Neural cell (in vitro differentiated cells): ENCODE measurements at regions not wholly inside any gene's neighbourhood (a gene's known extent, or its start where the extent isn't known, plus 50 kb on each side); places are given as distances from the start of the nearest gene placed in this dataset.

Experiments used
- H2AFZ ChIP-seq: fragments of 200-600, 300-800 bp; sonication (generic), shearing (Covaris generic); 2 replicates; pipeline ENCODE4 v1.6.0; 2014; ENCODE audit warnings: low read depth, mild to moderate bottlenecking, antibody characterized with exemption, low read length, moderate library complexity
- H3F3A ChIP-seq: fragments of 200-600 bp; shearing (Covaris generic); 2 replicates; pipeline ENCODE4 v1.6.1; 2016; ENCODE audit warnings: mild to moderate bottlenecking, moderate library complexity, mixed read lengths, antibody characterized with exemption, low read length; ENCODE audit not compliant: insufficient read depth, poor library complexity, severe bottlenecking
- H3K27ac ChIP-seq: fragments of 200-600, 300-800 bp; sonication (generic), shearing (Covaris generic); 2 replicates; pipeline ENCODE4 v1.5.1; 2014; ENCODE audit warnings: mild to moderate bottlenecking, low read length, moderate library complexity
- H3K27me3 ChIP-seq: fragments of 300-800, 200-600 bp; sonication (generic), shearing (Covaris generic); 2 replicates; pipeline ENCODE4 v1.6.0; 2014; ENCODE audit warnings: mild to moderate bottlenecking, low read depth, low read length, moderate library complexity; ENCODE audit not compliant: insufficient read depth
- H3K36me3 ChIP-seq: fragments of 300-800, 200-600 bp; sonication (generic), shearing (Covaris generic); 2 replicates; pipeline ENCODE4 v1.5.1; 2014; ENCODE audit warnings: mild to moderate bottlenecking, antibody characterized with exemption, low read length, moderate library complexity; ENCODE audit not compliant: insufficient read depth
- H3K4me2 ChIP-seq: fragments of 300-800, 200-600 bp; sonication (generic), shearing (Covaris generic); 2 replicates; pipeline ENCODE4 v1.6.0; 2014; ENCODE audit warnings: mild to moderate bottlenecking, low read length
- H3K4me3 ChIP-seq: fragments of 300-800, 200-600 bp; sonication (generic), shearing (Covaris generic); 2 replicates; pipeline ENCODE4 v1.5.1; 2014; ENCODE audit warnings: mild to moderate bottlenecking, low read length, moderate library complexity
- H3K79me2 ChIP-seq: fragments of 200-600 bp; shearing (Covaris generic); replicated peaks from 2 replicates; pipeline ENCODE4 v1.6.0; 2014; ENCODE audit warnings: mild to moderate bottlenecking, low read length, moderate library complexity; ENCODE audit not compliant: insufficient read depth
- H3K9ac ChIP-seq: fragments of 300-800, 200-600 bp; sonication (generic), shearing (Covaris generic); 2 replicates; pipeline ENCODE4 v1.6.1; 2016; ENCODE audit warnings: mild to moderate bottlenecking, low read length, mixed read lengths
- H3K9me2 ChIP-seq: fragments of 200-600 bp; shearing (Covaris generic); 2 replicates; pipeline ENCODE4 v1.6.1; 2016; ENCODE audit warnings: mild to moderate bottlenecking, low read length, mixed read lengths; ENCODE audit not compliant: insufficient read depth
- H3K9me3 ChIP-seq: fragments of 200-600, 300-800 bp; sonication (generic), shearing (Covaris generic); 2 replicates; pipeline ENCODE4 v1.6.1; 2016; ENCODE audit warnings: mild to moderate bottlenecking, mixed run types, low read length, moderate library complexity, mixed read lengths
- H4K20me1 ChIP-seq: fragments of 200-600 bp; shearing (Covaris generic); 2 replicates; pipeline ENCODE4 v1.6.1; 2016; ENCODE audit warnings: mild to moderate bottlenecking, mixed run types; ENCODE audit not compliant: insufficient read depth
- CTCF ChIP-seq: fragments of 450-650 bp; IDR thresholded peaks from 2 replicates; pipeline ENCODE4 v1.5.1; 2014; ENCODE audit warnings: antibody characterized with exemption, mild to moderate bottlenecking, moderate library complexity; ENCODE audit not compliant: poor library complexity, severe bottlenecking
- EP300 ChIP-seq: fragments of 450-650 bp; conservative IDR thresholded peaks from 2 replicates; pipeline ENCODE4 v1.6.1; 2014; ENCODE audit warnings: antibody characterized with exemption, mild to moderate bottlenecking, moderate library complexity; ENCODE audit not compliant: poor library complexity, severe bottlenecking
- EZH2 ChIP-seq: fragments of 200-600, 300-800 bp; shearing (Covaris generic), sonication (generic); IDR thresholded peaks from 2 replicates; pipeline ENCODE4 v1.6.1; 2014; ENCODE audit warnings: antibody characterized with exemption, low read length, borderline replicate concordance, mild to moderate bottlenecking; ENCODE audit not compliant: insufficient read depth, poor library complexity, severe bottlenecking
- MXI1 ChIP-seq: fragments of 450-650 bp; conservative IDR thresholded peaks from 2 replicates; pipeline ENCODE4 v1.6.1; 2014; ENCODE audit warnings: antibody characterized with exemption, mild to moderate bottlenecking; ENCODE audit not compliant: poor library complexity, severe bottlenecking
- POLR2AphosphoS5 ChIP-seq: IDR thresholded peaks from 2 replicates; pipeline ENCODE4 v1.6.1; 2012
- RAD21 ChIP-seq: fragments of 450-650 bp; conservative IDR thresholded peaks from 2 replicates; pipeline ENCODE4 v1.6.1; 2014; ENCODE audit warnings: antibody characterized with exemption, mild to moderate bottlenecking, moderate library complexity
- REST ChIP-seq: IDR thresholded peaks from 2 replicates; pipeline ENCODE4 v1.6.1; 2012; ENCODE audit warnings: borderline replicate concordance
- SMC3 ChIP-seq: fragments of 450-650 bp; conservative IDR thresholded peaks from 2 replicates; pipeline ENCODE4 v1.6.1; 2014; ENCODE audit warnings: antibody characterized with exemption, mild to moderate bottlenecking, moderate library complexity; ENCODE audit not compliant: poor library complexity
- TAF1 ChIP-seq: IDR thresholded peaks from 2 replicates; pipeline ENCODE4 v1.6.1; 2012; ENCODE audit warnings: low read depth

GRCh38 chr9:108783326-108783725 is 72.5 kb downstream of the ACTL7B start:
- no peaks in the 10 kb centered on the region for H4K20me1 ChIP-seq
- H3K4me3 ChIP-seq = no peak overlapping the region
- no peaks in the 10 kb centered on the region for H3K9me3 ChIP-seq
- no peak overlapping the region for H2AFZ ChIP-seq
- H3F3A ChIP-seq = no peaks in the 10 kb centered on the region
- no peak overlapping the region for H3K4me2 ChIP-seq
- no peaks in the 10 kb centered on the region for H3K36me3 ChIP-seq
- no peaks in the 10 kb centered on the region for H3K79me2 ChIP-seq
- no peaks in the 10 kb centered on the region for H3K9me2 ChIP-seq
- H3K9ac ChIP-seq = no peak overlapping the region
- H3K27ac ChIP-seq = no peak overlapping the region
- TF ChIP-seq POLR2AphosphoS5 = no peak
- TF ChIP-seq MXI1 = no peak
- no peak for TF ChIP-seq TAF1
- no peak for TF ChIP-seq EZH2
- TF ChIP-seq SMC3 = no peak
- TF ChIP-seq EP300 = no peak
- H3K27me3 ChIP-seq = no peaks in the 10 kb centered on the region

- no peaks in the 10 kb centered on the region for H3K36me3 ChIP-seq
- H3K4me3 ChIP-seq = no peak overlapping the region
- H3K27me3 ChIP-seq = no peaks in the 10 kb centered on the region
- no peak overlapping the region for H3K27ac ChIP-seq
- no peaks in the 10 kb centered on the region for H3K9me2 ChIP-seq
- H3K9me3 ChIP-seq = no peaks in the 10 kb centered on the region
- TF ChIP-seq POLR2AphosphoS5 (no peak), EZH2 (no peak), RAD21 (no peak), EP300 (no peak), MXI1 (no peak), SMC3 (no peak), REST (no peak), TAF1 (no peak)
- no peak overlapping the region for H3K9ac ChIP-seq
- no peaks in the 10 kb centered on the region for H4K20me1 ChIP-seq
- H3K4me2 ChIP-seq = no peak overlapping the region
- H2AFZ ChIP-seq = no peak overlapping the region
- H3F3A ChIP-seq = no peaks in the 10 kb centered on the region
- no peaks in the 10 kb centered on the region for H3K79me2 ChIP-seq
Observed at GRCh38 chr9:108780942-108781734, 74.6 kb downstream of the ACTL7B start.

DNA sequence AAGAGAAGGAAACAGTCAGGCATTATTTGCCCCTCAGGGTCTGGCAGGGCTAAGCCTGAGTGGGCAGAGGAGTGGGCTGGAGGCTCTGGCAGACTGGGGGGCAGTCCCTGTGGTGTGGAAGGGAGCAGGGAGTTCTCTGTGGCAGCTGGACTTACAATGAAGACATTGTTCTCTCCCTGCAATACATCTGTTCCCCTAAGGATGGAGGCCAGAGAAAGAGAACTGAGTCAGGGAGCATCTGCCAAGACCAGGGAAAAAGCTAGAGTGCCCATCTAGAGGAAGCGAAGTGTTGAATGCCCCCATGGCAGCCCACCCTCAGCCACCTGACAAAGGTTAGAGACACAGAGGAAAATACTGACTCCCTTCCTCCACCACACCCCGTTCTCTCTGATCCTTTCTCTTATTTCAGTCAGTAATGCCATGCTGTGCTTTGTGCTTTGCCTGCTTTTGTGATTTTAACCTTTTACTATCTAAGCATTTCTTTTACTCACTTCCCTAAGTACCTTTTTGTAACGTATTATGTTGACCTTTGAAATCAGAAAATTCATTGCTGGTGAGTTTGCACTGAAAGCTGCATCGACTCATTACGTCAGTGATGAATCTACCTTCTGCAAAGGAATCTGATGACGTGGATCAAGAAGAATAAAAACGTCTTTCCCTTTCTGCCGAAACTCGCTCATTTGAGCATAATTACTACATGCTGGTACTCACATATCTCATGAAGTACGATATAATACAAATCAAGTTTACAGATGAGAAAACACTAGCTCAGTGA is 76.0 kb downstream of the ACTL7B start:
- Histone ChIP-seq H3K27ac (no peak overlapping the region), H3K79me2 (no peaks in the 10 kb centered on the region), H3F3A (no peaks in the 10 kb centered on the region), H3K4me2 (no peak overlapping the region), H3K9me2 (no peaks in the 10 kb centered on the region), H3K4me3 (no peak overlapping the region), H3K27me3 (no peaks in the 10 kb centered on the region), H2AFZ (no peak overlapping the region), H3K36me3 (no peaks in the 10 kb centered on the region), H4K20me1 (no peaks in the 10 kb centered on the region), H3K9me3 (no peaks in the 10 kb centered on the region), H3K9ac (no peak overlapping the region)
- TF ChIP-seq TAF1 (no peak), MXI1 (no peak), EP300 (no peak), POLR2AphosphoS5 (no peak), EZH2 (no peak), CTCF (no peak), RAD21 (no peak), REST (no peak), SMC3 (no peak)
